NCI-H1417 (cell line): ENCODE measurements at regions not wholly inside any gene's neighbourhood (a gene's known extent, or its start where the extent isn't known, plus 50 kb on each side); places are given as distances from the start of the nearest gene placed in this dataset.
"Not testable (repeated sequence)": the region's sequence is repeated elsewhere in the genome, so short reads cannot be mapped to it uniquely, and the experiment has no call there.

Source experiments
- DNase-seq, 3 experiments: peaks; one replicate each; lab custom pipeline; 2025; lab: John Stamatoyannopoulos, UW

GRCh38 chr18:47677952-47678351 lies 252.5 kb downstream of the SMAD2 start:
- DNase-seq, result no peak

DNA sequence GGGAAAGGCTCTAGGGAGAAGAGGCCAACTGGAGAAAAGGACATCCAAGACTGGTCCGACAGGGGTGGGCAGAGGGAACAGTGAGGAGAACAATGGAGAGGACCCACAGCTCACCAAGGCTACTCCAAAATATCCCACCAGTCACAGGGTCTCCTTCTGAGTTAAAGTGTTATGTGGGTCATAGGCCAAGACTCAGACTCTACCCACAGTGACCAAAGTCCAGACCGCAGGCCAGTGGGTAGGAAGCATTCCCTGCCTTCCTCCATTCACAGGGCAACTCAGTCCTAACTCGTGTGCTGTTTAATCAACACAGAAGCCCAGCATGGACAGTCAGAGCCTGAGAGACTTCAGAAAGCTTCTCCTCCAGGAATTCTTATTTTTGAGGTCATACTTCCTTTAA lies 260.6 kb downstream of the SMAD2 start:
- DNase-seq, result no peak

DNA sequence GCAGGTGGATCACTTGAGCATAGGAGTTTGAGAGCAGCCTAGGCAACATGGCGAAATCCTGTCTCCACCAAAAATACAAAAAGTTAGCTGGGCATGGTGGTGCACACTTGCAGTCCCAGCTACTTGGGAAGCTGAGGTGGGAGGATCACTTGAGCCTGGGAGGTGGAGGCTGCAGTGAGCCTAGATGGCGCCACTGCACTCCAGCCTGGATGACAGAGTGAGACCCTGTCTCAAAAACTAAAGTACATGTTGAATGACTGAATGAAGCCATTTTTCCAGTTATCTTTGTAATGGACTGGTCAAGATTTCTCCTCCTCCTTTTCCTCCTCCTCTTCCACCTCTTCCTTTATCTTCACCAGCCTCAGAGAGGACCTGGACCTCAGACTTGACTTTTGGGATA lies 272.0 kb downstream of the SMAD2 start:
- no peak for DNase-seq

- DNase-seq, result no peak
These were observed 275.5 kb downstream of the SMAD2 start for GRCh38 chr18:47654988-47655387.

- DNase-seq, result peak in 1 of 3 experiments; percentile 25
These were observed 285.6 kb downstream of the SMAD2 start for GRCh38 chr18:47644896-47645295.

DNA sequence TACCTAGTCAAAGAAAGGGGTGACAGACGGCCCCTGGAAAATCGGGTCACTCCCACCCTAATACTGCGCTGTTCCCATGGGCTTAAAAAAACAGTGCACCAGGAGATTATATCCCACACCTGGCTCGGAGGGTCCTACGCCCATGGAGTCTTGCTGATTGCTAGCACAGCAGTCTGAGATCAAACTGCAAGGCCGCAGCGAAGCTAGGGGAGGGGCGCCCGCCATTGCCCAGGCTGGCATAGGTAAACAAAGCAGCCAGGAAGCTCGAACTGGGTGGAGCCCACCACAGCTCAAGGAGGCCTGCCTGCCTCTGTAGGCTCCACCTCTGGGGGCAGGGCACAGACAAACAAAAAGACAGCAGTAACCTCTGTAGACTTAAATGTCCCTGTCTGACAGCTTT lies 292.9 kb downstream of the SMAD2 start:
- not testable (repeated sequence) for DNase-seq

- DNase-seq, result no peak
These were observed 295.0 kb downstream of the SMAD2 start for GRCh38 chr18:47635416-47635815.

GRCh38 chr18:47632970-47633635 lies 297.4 kb downstream of the SMAD2 start:
- no peak for DNase-seq

- no peak for DNase-seq
These were observed 301.6 kb downstream of the SMAD2 start for GRCh38 chr18:47628893-47629292.

- DNase-seq, result no peak
These were observed 302.1 kb downstream of the SMAD2 start for GRCh38 chr18:47628240-47628781.

- no peak for DNase-seq
These were observed 303.4 kb downstream of the SMAD2 start for GRCh38 chr18:47627030-47627429.

GRCh38 chr18:47619771-47620448 lies 310.5 kb downstream of the SMAD2 start:
- DNase-seq, result no peak

DNA sequence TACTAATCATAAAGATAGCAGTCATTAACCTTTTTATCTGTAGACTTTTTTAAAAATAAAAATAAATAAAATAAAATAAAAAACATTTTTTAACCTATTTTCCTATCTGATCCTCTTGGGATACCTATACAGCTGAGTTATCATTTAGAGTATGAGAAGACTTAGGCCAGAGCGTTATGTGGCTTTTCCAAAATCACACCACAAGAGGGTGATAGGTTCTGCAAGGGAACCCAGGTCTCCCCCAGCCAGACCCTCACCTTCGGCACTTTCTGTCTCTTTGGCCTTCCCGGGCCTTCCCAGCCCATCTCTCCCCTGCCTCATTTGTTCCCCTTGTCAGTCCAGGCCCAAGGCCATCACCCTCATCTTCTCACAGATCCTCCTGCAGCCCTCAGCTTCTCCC lies 311.7 kb downstream of the SMAD2 start:
- DNase-seq, result no peak

DNA sequence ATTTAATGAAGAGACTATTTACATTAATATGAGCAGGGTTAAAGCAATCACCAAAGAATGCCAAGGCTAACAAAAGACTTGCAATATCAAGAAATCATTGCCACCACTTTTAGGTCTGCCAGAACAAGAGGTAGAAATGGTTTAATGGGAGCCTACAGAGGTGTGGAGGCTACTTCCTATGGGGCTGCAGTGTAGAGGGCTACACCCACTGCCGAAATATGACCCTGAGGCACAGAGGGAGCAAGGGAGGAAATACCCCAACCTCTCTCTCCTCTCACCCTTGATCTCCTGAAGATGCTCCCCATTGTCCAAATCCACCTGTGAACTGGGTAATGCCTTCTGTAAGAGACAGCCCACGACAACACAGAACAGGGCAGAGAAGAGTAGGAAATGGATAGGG lies 315.4 kb downstream of the SMAD2 start:
- DNase-seq, result no peak

- no peak for DNase-seq
These were observed 316.5 kb downstream of the SMAD2 start for GRCh38 chr18:47613929-47614328.

GRCh38 chr18:47611649-47612048 lies 318.8 kb downstream of the SMAD2 start:
- peak; percentile 1 to 56 (median 10) for DNase-seq

DNA sequence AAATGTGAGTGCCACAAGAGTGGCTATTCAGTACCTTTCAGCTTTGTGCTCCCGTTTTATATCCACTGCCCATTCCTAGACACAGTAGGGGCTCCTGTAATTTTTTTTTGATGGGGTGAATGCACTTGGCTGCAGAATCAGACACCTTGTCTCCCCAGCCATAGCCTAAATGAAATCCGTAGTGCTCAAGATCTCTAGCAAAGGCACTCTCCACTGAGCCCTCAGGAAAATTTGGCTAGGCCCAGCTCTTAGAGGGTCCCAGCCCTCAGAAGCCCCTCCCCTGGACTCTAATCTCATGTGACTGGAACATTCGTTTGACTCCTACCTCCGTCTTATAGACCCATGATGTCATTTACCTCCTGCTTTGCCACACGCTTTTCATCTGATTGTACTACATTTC lies 323.9 kb downstream of the SMAD2 start:
- DNase-seq, result no peak

DNA sequence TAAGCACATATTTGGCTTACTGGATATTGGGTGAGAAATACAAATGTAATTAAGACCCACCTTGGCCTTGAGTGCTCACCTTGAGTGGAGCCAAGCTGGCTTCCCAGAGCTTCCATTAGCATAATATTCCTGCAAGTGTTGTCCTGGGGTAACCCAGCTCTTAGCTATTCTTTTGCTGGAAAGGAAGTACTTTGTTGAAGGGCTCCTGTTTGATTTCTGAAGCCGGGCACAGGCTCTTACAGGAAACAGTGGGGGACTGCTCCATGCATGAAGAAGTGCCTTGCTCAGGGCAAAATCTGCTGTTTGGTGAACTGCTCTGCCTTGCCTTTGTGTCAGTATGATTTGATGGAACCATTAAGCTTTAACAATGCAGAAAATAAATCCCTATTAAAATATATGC lies 325.4 kb downstream of the SMAD2 start:
- DNase-seq, result peak in 2 of 3 experiments; percentile 19 to 63

DNA sequence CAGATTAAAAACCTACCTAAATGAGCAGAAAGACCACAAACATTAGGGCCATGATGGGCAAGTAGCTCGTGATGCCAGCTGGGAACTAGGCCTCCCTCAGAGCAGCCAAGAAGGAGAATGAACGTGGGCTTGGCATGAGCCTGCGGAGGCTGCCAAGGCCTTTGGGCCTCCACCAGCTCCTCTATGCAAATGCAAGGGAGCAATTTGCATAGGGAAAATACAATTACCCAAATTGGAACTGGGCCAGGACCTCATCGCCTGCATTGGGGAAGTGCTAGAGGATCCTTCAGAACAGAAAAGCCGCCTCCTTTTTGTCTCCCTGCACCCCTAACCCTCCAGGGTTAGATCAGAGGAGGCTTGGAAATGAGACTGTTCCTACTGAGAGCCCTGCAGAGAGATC lies 326.4 kb downstream of the SMAD2 start:
- no peak for DNase-seq

GRCh38 chr18:47603158-47603557 lies 327.3 kb downstream of the SMAD2 start:
- no peak for DNase-seq

DNA sequence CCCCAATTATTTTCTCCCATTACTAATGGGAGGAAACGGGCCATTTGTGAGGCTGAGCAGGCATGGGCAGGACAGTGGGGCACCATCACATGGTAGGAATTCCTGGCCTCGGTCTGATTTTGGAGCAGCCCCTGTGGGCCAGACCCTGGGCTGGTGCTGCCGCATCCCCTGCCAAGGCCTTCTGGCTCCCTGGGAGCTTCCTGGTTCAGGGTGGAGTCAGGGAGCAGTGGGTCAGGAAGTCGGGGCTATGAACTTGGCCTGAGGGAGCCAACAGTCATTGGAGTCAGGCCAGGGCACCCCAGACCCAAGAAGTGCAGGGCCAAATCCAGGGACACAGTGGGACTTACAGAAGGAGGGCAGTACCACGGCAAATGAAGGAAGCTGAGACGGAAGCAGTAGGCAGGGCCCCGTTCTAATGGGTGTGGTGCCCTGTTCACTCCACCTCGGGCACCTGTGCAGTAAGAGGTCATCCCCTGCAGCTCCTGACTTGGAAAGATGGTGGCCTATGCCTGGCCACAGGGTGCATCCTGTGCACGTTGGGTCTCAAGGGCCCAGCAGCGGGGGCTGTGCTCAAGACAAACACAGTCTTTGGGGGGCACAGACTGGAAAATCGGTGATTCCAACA lies 328.1 kb downstream of the SMAD2 start:
- no peak for DNase-seq

GRCh38 chr18:47601581-47602272 lies 328.7 kb downstream of the SMAD2 start:
- no peak for DNase-seq
